22Rv1 (cell line): ENCODE measurements at regions not wholly inside any gene's neighbourhood (a gene's known extent, or its start where the extent isn't known, plus 50 kb on each side); places are given as distances from the start of the nearest gene placed in this dataset.

Source experiments
- H3K27ac ChIP-seq: fragments of 450-650 bp; 2 replicates; pipeline ENCODE4 v1.5.1; 2017
- CTCF ChIP-seq: fragments of 450-650 bp; IDR thresholded peaks from 2 replicates; pipeline ENCODE4 v1.5.1; 2017; ENCODE audit warnings: mild to moderate bottlenecking
- ZFX ChIP-seq: fragments of 450-650 bp; IDR thresholded peaks from 2 replicates; pipeline ENCODE4 v1.6.1; 2017; ENCODE audit warnings: antibody characterized with exemption, borderline replicate concordance

- TF ChIP-seq ZFX (no peak), CTCF (no peak)
- no peak overlapping the region for H3K27ac ChIP-seq
These were observed 328.2 kb downstream of the SH3GL2 start for GRCh38 chr9:17906841-17907778.

GRCh38 chr9:17907779-17908508, 329.1 kb downstream of the SH3GL2 start:
- no peak for TF ChIP-seq ZFX
- no peak for TF ChIP-seq CTCF
- H3K27ac ChIP-seq: no peak overlapping the region

GRCh38 chr9:17926246-17926645, 347.4 kb downstream of the SH3GL2 start:
- no peak overlapping the region for H3K27ac ChIP-seq
- TF ChIP-seq CTCF: no peak
- TF ChIP-seq ZFX: no peak

GRCh38 chr9:17927616-17928015, 348.8 kb downstream of the SH3GL2 start:
- TF ChIP-seq CTCF (no peak), ZFX (no peak)
- H3K27ac ChIP-seq: no peak overlapping the region

GRCh38 chr9:17928228-17928627, 349.4 kb downstream of the SH3GL2 start:
- TF ChIP-seq CTCF (no peak), ZFX (no peak)

GRCh38 chr9:17928768-17929167, 349.9 kb downstream of the SH3GL2 start:
- H3K27ac ChIP-seq: no peak overlapping the region
- TF ChIP-seq ZFX: no peak

More at GRCh38 chr9:17928228-17928627, 349.4 kb downstream of the SH3GL2 start:
- no peak overlapping the region for H3K27ac ChIP-seq

- H3K27ac ChIP-seq: no peak overlapping the region
- no peak for TF ChIP-seq CTCF
- no peak for TF ChIP-seq ZFX
These were observed 350.6 kb downstream of the SH3GL2 start for GRCh38 chr9:17929506-17929905.
